ENCODE measurements at regions not wholly inside any gene's neighbourhood (a gene's known extent, or its start where the extent isn't known, plus 50 kb on each side); places are given as distances from the start of the nearest gene placed in this dataset.

DNA sequence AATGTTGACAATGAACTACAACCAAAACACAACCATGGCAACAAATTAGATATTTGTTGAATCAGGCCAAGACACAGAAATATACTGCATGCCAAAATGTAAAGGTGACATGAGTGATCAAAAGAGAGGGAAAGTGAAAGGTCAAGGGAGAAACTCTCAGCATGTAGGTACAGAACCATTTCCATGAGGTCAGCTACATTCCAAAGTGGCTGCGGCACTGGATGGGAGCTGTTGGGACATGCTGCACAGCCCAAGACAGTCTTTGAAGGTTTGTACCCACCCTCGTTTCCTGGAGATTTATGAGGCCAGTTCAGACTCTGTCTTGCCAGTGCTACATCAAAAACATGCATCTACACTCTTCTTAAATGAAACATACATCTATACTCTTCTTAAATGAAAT is 579.9 kb downstream of the BMP2 start:
- no peak for DNase-seq (ENCODE audit: low read depth)

DNA sequence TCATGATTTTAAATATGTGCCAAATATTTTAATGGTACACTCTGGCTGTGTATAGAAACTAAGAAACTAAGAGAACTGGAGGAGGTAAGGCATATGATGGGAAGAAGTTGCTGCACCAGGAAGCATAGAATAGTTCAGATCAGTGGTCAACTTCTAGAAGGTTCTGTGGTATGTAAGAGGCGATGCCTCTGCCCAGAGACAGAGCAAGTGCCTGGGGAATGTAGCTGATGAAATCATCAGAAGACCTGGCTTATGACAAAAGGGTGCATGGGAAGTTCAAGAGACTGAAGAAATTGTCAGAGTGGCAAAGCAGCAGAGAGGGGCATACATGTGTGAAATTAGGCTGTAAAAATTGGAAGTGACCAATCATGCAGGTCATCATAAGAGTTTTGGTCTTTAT is 580.8 kb downstream of the BMP2 start:
- no peak for DNase-seq (ENCODE audit: low read depth)

DNA sequence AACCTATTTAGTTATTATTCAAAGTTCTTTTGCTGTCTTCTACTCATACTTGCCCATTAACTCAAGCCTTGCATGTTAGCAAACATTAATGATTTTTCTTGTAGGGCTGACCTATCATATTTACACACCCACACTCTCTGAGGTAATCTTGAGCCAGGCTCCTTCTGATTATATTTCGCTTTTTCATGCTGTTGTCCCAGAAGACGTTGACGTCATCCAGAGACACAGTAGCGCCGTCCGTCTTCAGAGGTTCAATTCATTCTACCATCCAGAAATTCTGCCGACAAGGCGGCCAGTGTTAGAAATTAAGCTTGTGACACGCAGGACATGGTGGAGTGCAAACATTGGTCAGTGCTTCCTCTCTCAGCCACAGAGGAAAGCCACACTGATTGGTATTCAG is 584.7 kb downstream of the BMP2 start:
- DNase-seq (ENCODE audit: low read depth) = no peak

DNA sequence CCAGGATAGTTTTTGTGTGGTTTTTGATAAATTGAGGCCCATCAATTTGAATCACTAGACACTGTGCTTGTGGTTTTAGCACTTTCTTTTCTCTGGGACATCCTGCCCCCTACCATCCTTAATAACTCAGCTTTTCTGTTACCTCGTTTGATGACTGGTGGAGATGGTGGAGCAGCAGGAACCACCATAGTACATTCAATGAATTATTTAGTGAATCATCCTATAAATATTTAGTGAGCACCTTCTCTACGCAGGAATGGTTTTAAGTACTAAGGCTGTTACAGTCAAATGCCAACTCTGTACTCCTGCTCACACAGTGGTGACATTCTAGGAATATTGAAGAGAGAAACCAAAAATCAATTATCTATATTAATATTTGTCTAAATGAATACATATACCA is 585.2 kb downstream of the HAO1 start:
- DNase-seq (ENCODE audit: low read depth) = no peak

DNA sequence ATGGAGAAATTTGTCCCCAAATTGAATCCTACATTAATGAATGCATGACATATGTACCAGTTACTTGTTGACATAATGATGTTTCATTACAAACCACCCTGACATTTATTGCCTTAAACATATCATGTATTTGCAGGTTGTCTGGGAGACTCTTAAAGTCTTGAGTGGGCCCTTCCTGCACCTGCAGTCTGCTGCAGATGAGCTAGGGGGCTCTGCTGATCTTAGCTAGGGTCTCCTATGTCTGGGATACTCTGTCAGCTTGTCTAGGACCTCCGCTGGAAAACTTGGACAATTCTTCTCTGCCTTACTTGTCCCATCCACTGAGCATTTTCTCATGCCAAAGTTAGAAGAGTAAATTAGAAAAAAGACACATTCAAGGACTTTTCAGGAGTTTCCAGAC is 581.6 kb downstream of the HAO1 start:
- DNase-seq (ENCODE audit: low read depth) = no peak

DNA sequence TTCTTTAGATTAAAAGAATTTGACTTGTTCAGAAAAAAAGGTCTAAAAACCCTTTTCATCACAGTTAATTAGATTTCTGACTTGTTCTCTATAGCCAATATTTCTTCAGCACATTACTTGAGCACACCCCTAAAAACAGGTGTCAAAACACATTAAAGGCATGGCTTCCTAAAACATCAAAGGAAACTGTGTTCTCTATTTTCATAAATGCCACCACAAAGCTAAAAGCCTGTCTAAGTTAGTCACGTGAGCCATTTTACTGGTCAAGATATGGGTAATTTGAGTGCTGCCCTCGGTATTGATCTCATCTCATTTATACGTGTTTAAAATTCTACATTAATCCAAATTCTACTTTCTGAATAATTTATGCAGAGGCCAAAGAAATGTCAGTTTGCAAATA is 580.5 kb downstream of the HAO1 start:
- no peak for DNase-seq (ENCODE audit: low read depth)

DNA sequence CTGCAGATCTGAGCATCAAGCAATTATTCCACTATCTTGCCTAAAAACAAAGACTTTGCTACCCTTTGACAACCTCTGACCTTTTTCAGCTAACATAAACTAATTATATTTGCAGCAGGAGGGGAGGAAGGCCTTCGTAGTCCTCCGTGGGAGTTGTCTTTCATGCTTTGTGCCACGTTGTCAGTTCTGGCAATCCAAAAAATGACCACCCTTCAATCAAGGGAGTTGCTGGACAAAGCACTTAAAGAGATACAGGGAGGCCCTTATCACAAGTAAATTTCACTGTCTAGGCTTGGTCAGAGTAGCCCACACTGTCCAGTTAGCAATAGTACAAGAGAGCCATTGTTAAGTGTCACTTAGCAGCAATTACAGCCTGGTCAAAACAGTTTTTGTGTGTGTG is 578.9 kb downstream of the HAO1 start:
- no peak for DNase-seq (ENCODE audit: low read depth)

DNA sequence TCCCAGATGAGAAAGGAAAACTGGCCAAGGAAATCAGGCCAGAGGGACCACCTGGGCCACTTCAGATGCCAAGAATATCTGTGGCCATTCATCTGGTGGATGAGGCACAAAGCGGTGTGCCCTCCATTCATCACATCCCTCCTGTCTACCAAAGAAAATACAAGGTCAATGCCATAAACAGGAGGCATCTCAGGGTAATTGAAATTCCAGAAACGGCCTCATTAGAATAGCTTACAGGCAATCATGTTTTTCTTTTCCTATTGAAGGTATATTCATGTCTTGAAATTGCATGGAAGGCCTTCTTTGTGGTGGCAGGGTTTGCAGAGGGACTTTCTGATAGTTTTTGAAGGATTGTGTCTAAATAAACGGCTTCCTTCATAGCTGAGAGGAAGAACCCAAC is 578.3 kb downstream of the HAO1 start:
- no peak for DNase-seq (ENCODE audit: low read depth)

DNA sequence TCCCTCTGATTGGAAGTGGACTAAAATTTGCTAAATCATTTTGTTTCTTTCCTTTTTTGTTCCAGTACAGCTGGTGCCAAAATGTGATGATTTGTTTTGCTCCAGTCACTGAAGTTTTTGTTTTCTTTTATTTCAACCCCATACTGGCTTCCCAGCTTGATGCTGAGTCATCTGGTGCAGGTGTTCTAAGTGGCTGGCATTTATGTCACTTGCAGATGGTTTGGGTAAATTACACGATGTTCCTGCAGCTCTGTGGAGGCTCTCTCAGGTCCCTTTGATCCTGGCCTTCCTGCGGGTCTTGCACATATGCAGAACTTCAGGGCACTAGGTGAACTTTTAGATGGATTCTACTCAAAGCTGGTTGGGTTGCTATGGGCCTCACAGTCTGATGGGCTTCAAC is 577.7 kb downstream of the HAO1 start:
- no peak for DNase-seq (ENCODE audit: low read depth)

DNA sequence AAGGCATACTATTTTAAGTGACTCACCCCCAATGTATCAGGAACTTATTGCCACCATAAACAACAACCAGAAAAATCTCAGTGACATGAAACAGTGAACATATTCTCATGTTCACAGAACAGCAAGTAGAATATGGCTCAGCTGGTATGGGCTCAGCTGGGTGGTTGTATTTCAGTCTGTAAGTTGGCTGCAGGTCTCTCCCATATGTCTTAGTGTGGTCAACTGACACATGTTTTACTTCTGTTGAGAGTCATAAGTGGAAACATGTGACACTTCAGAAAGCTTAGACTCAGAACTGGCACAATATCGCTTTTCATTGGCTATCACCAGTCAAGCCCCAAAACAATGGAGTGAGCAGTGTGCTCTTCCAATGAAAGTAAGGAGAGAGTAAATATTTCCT is 574.1 kb downstream of the HAO1 start:
- DNase-seq (ENCODE audit: low read depth) = no peak

DNA sequence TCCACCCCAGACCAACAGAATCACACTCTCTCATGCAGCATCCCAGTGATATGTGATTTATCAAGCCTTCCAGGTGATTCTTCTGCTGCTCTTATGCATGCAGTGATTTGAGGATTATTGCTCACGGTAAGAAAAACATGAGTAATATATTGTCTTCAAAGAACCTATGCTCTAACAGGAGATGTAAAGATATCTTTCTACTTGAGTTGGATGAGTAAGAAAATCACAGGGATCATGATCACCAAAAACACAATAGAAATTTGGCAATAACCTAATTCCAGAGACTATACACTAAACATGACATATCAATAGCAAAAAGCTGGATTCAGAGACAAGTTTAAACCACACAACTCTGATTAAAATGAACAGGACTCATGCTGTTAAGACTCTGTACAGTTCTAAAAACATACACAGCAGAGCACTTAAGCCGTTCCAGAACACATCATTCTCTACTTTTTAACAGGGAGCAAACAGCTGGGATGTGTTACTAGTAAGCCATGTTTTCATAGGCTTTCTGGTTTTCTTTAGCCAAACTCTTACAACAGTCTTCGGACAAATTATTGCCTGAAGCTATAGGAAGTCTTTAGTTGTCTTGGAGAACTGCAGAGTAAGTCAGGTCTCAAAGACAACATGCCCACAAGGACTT is 568.6 kb downstream of the HAO1 start:
- no peak for DNase-seq (ENCODE audit: low read depth)

DNA sequence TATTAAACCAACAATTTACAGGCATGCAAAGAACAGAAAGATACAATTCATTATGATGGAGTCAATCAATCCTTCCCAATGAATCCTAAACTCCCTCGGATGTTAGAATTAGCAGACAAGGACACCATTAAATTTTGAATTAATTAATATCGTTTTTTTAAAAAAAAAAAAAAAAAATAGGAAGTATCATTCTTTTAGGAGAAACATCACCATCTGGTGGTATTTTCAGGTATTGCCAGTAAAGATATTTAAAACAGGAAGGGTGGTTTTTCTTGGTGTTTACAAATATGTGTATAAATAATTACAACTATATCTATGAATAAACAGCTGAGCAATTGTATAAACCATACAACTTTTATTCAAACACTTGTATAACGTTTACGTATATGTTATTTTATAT is 564.4 kb downstream of the HAO1 start:
- no peak for DNase-seq (ENCODE audit: low read depth)

DNA sequence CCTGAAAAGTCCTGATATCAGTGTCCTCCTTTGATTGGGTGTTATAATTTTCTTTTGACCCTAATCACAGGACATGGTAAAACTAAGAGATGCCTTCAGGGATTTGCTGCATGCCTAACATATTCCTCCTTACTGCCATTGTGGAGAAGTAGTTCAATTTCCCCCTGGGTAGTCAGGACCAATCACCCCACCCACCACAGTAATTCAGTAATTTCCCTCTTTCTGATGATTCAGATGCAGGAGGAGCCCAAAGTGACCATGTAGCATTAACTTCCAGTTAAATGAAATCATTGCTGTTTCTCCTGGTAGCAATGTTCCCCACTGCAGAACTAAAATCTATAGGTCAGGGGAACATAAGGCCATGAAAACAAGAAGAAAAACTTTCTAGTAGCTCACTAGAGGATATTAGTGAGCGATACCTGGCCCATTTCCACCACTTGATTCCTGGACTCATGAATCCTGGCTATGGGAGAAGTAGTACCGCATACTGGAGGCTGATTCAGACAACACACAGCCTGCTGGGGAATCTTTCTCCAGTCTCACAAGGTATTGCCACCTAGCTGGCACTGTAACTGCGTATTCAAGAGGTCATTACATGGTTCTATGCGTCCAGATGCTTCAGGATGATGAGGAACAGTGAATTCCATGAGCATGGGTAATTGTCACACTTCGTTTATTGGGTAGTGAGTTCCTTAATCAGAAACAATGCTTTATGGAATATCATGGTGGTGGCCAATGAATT is 561.2 kb downstream of the HAO1 start:
- DNase-seq (ENCODE audit: low read depth) = no peak

DNA sequence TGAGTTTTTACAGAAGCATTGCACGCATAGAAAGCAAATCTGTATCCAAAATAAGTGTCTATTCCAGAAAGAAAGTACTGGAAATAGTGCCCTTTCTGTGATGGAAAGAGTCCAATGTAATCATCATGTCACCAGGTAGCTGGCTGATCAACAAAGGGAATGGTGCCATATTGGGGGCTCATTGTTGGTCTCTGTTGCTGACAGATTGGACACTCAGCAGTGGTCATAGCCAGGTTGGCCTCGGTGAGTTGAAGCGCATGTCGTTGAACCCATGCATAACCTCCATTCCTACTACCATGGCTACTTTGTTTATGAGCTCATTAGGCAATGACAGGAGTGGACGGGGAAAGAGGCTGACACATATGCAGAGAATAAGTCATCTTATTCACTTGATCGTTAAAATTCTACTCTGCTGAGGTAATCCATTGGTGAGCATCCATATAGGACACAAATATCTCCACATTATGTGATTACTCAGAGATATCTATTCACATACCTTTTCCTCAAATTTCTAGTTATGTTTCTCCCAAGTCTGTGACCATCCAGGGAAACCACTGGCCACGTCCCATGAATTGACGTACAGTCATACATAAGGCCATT is 560.5 kb downstream of the HAO1 start:
- DNase-seq (ENCODE audit: low read depth) = no peak

DNA sequence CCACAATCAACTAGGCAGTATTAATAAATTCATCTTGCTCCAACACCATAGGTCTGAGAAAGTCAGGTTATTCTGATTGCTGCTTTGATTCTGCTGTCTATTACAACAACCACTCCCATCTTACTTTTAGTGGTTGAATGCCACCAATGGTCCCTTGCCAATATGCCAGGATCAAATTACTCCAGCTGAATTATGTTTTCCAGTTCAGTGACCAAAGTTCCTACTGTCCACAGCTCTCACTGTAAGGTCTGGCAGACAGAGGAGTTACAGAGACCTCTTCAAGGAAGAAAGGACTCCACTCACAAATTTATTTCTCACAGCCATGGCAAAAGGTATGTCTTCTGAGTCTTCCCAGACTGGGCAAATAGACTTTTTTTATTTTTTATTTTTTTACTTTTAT is 557.0 kb downstream of the HAO1 start:
- no peak for DNase-seq (ENCODE audit: low read depth)

DNA sequence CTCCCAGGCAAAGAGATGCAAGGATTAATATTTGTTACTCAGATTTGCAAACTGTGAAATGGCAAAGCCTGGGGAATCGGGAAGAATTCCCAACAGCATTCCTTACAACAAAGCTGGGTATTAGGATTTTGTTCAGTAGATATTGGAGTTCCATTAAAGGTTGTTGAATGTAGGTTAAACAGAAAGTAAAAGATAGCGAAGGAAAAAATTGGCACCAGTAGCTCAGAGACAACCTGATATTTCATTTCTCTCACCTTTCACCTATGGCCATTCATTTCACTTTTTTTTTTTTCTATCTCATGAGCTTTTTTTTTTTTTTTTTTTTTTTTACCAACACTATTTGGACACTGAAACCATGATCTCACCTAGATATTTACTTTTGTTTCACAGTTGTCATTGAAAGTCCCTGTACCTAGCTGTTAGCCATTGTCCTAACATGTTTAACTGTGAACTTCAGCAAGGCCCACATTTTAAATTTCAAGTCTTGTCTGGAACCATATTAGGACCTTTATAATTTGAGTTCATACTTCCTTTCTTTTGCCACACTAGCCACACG is 552.5 kb downstream of the HAO1 start:
- DNase-seq (ENCODE audit: low read depth) = no peak

DNA sequence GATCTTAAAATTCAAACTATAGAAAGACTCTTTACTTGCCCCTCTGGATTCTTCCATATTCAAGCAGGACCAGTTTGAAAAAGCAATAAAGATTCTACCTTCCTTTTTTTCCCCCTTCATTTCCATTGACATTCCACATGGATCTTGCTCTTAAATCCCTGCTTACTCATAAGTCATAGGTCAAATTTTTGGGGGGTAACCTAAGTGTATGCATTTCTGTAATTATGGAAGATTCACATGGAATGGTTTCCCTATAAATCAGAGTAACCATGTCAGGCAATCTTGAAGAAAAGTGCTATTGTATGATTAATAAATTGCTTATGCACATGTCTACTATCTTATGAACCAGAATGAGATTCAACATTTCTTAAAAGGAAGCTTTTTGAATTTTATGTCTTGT is 551.0 kb downstream of the HAO1 start:
- DNase-seq (ENCODE audit: low read depth) = no peak

DNA sequence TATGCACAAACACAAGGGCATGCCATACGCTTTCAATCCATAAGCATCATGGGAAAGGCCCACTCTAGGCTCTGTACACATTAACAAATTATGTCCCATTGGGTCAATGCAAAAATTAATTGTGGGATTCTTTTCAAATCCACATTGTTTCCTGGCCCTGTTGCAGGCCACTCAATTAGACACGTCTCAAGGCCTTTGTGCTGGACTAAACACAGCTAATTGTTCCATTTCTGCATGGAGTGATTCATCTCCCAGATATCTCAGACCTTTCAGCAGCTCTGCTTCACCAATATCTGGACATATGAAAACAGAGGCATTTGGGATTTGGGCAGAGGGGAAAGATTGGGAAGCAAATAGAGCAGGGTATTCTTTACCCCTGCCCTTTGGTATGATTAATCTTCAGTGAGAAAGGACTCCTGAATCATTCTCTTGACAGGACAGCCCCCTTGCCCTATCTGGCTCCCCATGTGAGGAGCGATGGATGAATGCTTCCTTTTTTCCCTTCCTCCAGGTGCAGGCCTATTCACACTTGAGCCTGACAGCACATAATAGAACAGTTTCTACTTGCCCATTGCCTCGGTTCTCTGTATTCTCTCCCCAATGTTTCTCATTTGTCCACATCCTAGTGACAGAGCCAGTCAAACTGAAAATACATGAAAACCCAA is 547.6 kb downstream of the HAO1 start:
- DNase-seq (ENCODE audit: low read depth) = no peak

DNA sequence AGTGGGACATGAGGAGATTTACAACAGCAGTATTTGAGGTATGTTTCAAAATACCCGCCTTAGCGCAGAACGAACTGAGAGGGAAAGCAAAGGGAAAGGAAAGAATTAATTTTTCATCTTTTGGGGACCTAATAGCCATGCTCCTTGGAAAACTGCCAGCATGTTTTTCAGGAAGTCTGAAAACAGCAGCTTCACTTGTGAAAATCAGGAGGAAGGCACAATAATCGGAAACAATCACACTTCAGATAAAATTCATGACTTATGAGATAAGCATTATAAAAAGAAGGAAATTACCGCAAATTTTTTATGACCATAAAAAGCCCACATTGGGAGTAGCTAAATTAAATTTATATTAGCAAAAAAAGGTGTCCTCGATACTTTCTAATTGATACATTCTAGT is 541.1 kb downstream of the HAO1 start:
- DNase-seq (ENCODE audit: low read depth) = no peak

DNA sequence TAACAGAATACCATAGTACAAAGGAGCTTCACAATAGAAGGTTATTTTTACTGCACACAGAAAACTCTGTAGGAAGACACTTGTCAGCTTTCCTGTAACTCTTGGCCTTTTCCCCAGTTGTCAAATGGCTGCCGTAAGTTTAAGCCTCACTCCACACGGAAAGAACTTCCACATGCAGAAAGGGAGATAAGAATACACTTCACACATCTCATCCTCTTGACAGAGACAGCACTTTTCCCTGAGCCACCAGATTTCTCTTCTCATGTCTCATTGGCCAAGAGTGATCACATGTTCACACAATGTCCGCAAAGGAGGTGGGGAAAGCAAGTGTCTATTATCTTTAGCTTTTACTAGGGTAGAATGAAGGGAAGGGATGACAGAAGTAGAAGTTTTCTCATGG is 540.7 kb downstream of the HAO1 start:
- DNase-seq (ENCODE audit: low read depth) = no peak

DNA sequence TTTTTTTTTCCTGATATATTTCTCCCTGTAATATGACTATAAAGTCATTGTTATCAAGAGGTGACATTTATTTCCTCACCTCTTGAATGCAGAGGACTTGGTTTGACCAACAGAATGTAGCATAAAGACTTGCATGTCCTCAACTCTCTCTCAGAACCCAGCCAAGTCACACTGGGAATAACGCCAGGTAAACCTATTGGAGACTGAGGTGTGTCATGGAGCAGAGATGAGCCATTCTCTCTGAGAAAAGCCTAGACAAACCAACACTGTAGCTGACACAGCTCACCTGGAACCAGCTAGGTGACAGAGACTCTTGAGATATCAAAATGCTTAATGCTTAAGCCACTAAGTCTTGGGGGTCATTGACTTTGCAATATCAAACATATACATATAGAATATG is 533.6 kb downstream of the HAO1 start:
- no peak for DNase-seq (ENCODE audit: low read depth)

DNA sequence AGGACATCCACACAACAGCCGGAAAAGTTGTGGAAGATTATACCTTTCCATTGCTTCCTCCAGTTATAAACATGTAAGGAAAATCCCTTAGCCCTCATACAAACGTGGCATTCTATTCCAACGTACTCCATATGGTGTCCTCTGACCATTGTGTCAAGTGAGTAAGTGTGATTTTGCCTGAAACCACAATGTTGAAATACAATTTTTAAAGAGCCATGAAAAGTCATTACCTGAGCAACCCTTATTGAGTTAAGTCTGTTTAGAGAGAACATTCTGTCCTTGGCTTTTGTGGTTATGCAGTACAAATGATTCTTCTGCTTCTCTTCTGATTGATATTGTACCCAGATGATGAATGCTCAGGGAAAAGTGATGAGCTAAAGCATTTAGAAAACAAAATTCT is 530.1 kb downstream of the HAO1 start:
- no peak for DNase-seq (ENCODE audit: low read depth)

DNA sequence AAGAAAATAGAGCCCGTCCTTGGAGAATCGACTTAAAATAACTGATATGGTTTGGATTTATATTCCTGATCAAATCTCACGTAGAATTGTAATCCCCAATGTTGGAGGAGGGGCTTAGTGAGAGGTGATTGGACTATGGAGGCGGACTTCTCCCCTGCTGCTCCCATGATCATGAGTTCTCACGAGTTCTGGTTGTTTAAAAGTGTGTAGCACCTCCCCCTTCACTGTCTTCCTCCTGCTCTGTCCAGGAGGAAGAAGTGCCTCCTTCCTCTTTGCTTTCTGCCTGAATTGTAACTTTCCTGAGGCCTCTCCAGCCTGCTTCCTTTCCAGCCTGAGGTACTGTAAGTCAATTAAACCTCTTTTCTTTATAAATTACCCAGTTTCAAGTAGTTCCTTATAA is 529.2 kb downstream of the HAO1 start:
- no peak for DNase-seq (ENCODE audit: low read depth)
